IMR-90 (cell line): ENCODE measurements at regions not wholly inside any gene's neighbourhood (a gene's known extent, or its start where the extent isn't known, plus 50 kb on each side); places are given as distances from the start of the nearest gene placed in this dataset.

Experiments used
- BHLHE40 ChIP-seq: fragments of 150-350 bp; IDR thresholded peaks from 2 replicates; pipeline ENCODE4 v1.6.1; 2016; ENCODE audit warnings: mild to moderate bottlenecking, low read depth, low read length
- CEBPB ChIP-seq: IDR thresholded peaks from 2 replicates; pipeline ENCODE4 v1.6.1; 2012; ENCODE audit warnings: low read depth, low read length, improper control_type of control experiment
- CHD1 ChIP-seq: IDR thresholded peaks from 2 replicates; pipeline ENCODE4 v1.6.1; 2012; ENCODE audit warnings: low read depth, low read length, improper control_type of control experiment
- FOS ChIP-seq: fragments of 150-350 bp; IDR thresholded peaks from 2 replicates; pipeline ENCODE4 v1.6.1; 2016; ENCODE audit warnings: low read depth, low read length
- MAZ ChIP-seq: IDR thresholded peaks from 2 replicates; pipeline ENCODE4 v1.6.1; 2012; ENCODE audit warnings: low read depth, mild to moderate bottlenecking, low read length, improper control_type of control experiment, moderate library complexity, borderline replicate concordance
- MXI1 ChIP-seq: IDR thresholded peaks from 2 replicates; pipeline ENCODE4 v1.6.1; 2012; ENCODE audit warnings: low read depth, mild to moderate bottlenecking, low read length, moderate library complexity, borderline replicate concordance
- NFE2L2 ChIP-seq: fragments of 150-350 bp; IDR thresholded peaks from 2 replicates; pipeline ENCODE4 v1.6.1; 2016; ENCODE audit warnings: low read depth, mild to moderate bottlenecking, low read length
- POLR2A ChIP-seq: IDR thresholded peaks from 2 replicates; pipeline ENCODE4 v1.6.1; 2012; ENCODE audit warnings: mild to moderate bottlenecking, low read depth, low read length
- RAD21 ChIP-seq: IDR thresholded peaks from 2 replicates; pipeline ENCODE4 v1.6.1; 2012; ENCODE audit warnings: low read length, improper control_type of control experiment
- RCOR1 ChIP-seq: IDR thresholded peaks from 2 replicates; pipeline ENCODE4 v1.6.1; 2012; ENCODE audit warnings: mild to moderate bottlenecking, low read length, improper control_type of control experiment; ENCODE audit not compliant: insufficient replicate concordance
- USF2 ChIP-seq: fragments of 150-350 bp; IDR thresholded peaks from 2 replicates; pipeline ENCODE4 v1.6.1; 2017; ENCODE audit warnings: mild to moderate bottlenecking, antibody characterized with exemption, low read length, low read depth
- TF ChIP-seq, protein P1 (sequence below): conservative IDR thresholded peaks from 2 replicates; pipeline ENCODE4 v1.5.1; 2012; ENCODE audit warnings: mild to moderate bottlenecking, low read depth, low read length, improper control_type of control experiment
- TF ChIP-seq, protein P2 (sequence below): fragments of 150-350 bp; IDR thresholded peaks from 2 replicates; pipeline ENCODE4 v1.6.1; 2016; ENCODE audit warnings: low read depth, mild to moderate bottlenecking, low read length, moderate library complexity, borderline replicate concordance

GRCh38 chr2:76318848-76319360 lies 608.2 kb upstream of the GCFC2 start:
- TF ChIP-seq CHD1 (no peak), USF2 (no peak), FOS (no peak), MAZ (no peak), POLR2A (no peak), RAD21 (no peak), RCOR1 (no peak), CEBPB (no peak), MXI1 (no peak), NFE2L2 (no peak), BHLHE40 (no peak)
- TF ChIP-seq, protein P1, sequence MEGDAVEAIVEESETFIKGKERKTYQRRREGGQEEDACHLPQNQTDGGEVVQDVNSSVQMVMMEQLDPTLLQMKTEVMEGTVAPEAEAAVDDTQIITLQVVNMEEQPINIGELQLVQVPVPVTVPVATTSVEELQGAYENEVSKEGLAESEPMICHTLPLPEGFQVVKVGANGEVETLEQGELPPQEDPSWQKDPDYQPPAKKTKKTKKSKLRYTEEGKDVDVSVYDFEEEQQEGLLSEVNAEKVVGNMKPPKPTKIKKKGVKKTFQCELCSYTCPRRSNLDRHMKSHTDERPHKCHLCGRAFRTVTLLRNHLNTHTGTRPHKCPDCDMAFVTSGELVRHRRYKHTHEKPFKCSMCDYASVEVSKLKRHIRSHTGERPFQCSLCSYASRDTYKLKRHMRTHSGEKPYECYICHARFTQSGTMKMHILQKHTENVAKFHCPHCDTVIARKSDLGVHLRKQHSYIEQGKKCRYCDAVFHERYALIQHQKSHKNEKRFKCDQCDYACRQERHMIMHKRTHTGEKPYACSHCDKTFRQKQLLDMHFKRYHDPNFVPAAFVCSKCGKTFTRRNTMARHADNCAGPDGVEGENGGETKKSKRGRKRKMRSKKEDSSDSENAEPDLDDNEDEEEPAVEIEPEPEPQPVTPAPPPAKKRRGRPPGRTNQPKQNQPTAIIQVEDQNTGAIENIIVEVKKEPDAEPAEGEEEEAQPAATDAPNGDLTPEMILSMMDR: no peak
- TF ChIP-seq, protein P2, sequence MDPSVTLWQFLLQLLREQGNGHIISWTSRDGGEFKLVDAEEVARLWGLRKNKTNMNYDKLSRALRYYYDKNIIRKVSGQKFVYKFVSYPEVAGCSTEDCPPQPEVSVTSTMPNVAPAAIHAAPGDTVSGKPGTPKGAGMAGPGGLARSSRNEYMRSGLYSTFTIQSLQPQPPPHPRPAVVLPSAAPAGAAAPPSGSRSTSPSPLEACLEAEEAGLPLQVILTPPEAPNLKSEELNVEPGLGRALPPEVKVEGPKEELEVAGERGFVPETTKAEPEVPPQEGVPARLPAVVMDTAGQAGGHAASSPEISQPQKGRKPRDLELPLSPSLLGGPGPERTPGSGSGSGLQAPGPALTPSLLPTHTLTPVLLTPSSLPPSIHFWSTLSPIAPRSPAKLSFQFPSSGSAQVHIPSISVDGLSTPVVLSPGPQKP: no peak
